ENCODE measurements at regions not wholly inside any gene's neighbourhood (a gene's known extent, or its start where the extent isn't known, plus 50 kb on each side); places are given as distances from the start of the nearest gene placed in this dataset.

DNA sequence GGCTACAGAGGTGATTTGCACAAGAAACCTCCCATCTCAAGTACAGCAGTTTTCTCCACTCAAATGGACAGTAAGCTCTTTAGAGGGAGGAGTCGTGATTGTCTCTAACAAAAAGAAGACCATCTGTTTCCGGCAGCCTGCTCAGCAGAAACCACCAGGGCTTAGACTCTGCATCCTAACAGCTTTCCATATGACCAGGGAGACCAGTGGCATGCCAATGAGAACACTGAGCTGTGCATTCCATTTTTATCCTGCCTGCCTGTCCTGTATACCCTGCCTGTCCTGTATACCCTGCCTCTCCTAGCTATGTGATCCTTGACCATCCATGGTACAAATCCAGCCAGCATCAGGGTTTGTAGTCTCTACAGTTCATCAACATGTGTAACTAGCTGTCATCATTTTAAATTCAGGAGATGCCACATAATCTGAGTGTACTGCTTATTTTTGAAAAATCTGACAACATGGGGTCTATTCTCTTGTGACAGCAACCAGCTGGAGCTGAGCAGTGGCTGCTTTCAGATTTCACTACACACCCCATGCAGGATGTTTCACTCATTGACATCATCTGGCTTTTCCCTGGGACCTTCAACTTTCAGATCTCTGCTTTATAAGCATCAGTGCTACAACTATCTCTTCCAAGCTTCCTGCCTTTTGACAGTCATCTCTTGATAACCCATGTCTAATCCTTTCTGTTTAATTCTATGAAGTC is 50.5 kb upstream of the POU2AF2 start:
- TF ChIP-seq, protein P1, sequence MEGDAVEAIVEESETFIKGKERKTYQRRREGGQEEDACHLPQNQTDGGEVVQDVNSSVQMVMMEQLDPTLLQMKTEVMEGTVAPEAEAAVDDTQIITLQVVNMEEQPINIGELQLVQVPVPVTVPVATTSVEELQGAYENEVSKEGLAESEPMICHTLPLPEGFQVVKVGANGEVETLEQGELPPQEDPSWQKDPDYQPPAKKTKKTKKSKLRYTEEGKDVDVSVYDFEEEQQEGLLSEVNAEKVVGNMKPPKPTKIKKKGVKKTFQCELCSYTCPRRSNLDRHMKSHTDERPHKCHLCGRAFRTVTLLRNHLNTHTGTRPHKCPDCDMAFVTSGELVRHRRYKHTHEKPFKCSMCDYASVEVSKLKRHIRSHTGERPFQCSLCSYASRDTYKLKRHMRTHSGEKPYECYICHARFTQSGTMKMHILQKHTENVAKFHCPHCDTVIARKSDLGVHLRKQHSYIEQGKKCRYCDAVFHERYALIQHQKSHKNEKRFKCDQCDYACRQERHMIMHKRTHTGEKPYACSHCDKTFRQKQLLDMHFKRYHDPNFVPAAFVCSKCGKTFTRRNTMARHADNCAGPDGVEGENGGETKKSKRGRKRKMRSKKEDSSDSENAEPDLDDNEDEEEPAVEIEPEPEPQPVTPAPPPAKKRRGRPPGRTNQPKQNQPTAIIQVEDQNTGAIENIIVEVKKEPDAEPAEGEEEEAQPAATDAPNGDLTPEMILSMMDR (IDR thresholded peaks at IDR 0.05) = no peak
- TF ChIP-seq POLR2AphosphoS5 (IDR thresholded peaks at IDR 0.05) = no peak
- TF ChIP-seq POLR2A (IDR thresholded peaks at IDR 0.05) = no peak
- TF ChIP-seq EP300 (IDR thresholded peaks at IDR 0.05) = no peak

Measured in upper lobe of left lung (tissue), 4 donors.